Testis (tissue), 2 donors: ENCODE measurements at regions not wholly inside any gene's neighbourhood (a gene's known extent, or its start where the extent isn't known, plus 50 kb on each side); places are given as distances from the start of the nearest gene placed in this dataset.

Source experiments
- DNase-seq: peaks from one replicate; pipeline ENCODE4 v3.0.0-alpha.2; 2019
- H3K27ac ChIP-seq, 2 donors: fragments of 200-600 bp; sonication (generic); one replicate each; pipeline ENCODE4 v1.5.1; 2019
- H3K27me3 ChIP-seq: fragments of 200-600 bp; sonication (generic); one replicate; pipeline ENCODE4 v1.5.1; 2019
- H3K36me3 ChIP-seq: fragments of 200-600 bp; sonication (generic); one replicate; pipeline ENCODE4 v1.5.1; 2017; ENCODE audit warnings: low read depth; ENCODE audit errors: missing control alignments
- H3K4me1 ChIP-seq: fragments of 200-600 bp; sonication (generic); one replicate; pipeline ENCODE4 v1.5.1; 2019
- H3K4me3 ChIP-seq, 2 donors: fragments of 200-600 bp; sonication (generic); one replicate each; pipeline ENCODE4 v1.5.1; 2017 to 2019
- H3K9me3 ChIP-seq: fragments of 200-600 bp; sonication (generic); one replicate; pipeline ENCODE4 v1.5.1; 2017
- POLR2A ChIP-seq: fragments of 450-650 bp; IDR thresholded peaks from one replicate; pipeline ENCODE4 v1.6.1; 2017; ENCODE audit warnings: antibody characterized with exemption, mild to moderate bottlenecking, moderate library complexity
- WGBS, 2 donors: methylation state at CpG; one replicate each; pipeline ENCODE4 v1.1.5; 2018; 5-methylcytosine and 5-hydroxymethylcytosine counted together
- intact Hi-C: fragments of 100-400 bp; cut with DNase I; formaldehyde crosslinking; loops from one replicate; pipeline ENCODE4 v1.15.1; 2023; ENCODE audit warnings: low total_unique reads
- TF ChIP-seq, protein P1 (sequence below), 3 experiments: fragments of 450-650 bp in 2 of 3; fragments of 200-600 bp in 1 of 3; sonication (generic) in 1 of 3; IDR thresholded peaks; one replicate each; pipeline ENCODE4 v1.5.1; 2016 to 2019; ENCODE audit warnings: antibody characterized with exemption in 3 of 3, mild to moderate bottlenecking in 2 of 3, moderate library complexity in 1 of 3

- intact Hi-C loops: no loop called here
- no peaks in the 10 kb centered on the region for H3K27me3 ChIP-seq
- no peaks in the 10 kb centered on the region for H3K36me3 ChIP-seq
- no peak overlapping the region for H3K4me3 ChIP-seq
- no peaks in the 10 kb centered on the region for H3K9me3 ChIP-seq
- DNase-seq: no peak
- TF ChIP-seq, protein P1, sequence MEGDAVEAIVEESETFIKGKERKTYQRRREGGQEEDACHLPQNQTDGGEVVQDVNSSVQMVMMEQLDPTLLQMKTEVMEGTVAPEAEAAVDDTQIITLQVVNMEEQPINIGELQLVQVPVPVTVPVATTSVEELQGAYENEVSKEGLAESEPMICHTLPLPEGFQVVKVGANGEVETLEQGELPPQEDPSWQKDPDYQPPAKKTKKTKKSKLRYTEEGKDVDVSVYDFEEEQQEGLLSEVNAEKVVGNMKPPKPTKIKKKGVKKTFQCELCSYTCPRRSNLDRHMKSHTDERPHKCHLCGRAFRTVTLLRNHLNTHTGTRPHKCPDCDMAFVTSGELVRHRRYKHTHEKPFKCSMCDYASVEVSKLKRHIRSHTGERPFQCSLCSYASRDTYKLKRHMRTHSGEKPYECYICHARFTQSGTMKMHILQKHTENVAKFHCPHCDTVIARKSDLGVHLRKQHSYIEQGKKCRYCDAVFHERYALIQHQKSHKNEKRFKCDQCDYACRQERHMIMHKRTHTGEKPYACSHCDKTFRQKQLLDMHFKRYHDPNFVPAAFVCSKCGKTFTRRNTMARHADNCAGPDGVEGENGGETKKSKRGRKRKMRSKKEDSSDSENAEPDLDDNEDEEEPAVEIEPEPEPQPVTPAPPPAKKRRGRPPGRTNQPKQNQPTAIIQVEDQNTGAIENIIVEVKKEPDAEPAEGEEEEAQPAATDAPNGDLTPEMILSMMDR (IDR thresholded peaks at IDR 0.05): no peak
- TF ChIP-seq POLR2A: no peak
- H3K27ac ChIP-seq: no peak overlapping the region
- peaks cover 16% of the 10 kb centered on the region for H3K4me1 ChIP-seq
- WGBS, 2 donors: 85 to 89% methylated on average over 13 to 14 of the region's 14 CpGs
Observed at GRCh38 chr20:62552613-62553012, 76.8 kb upstream of the GATA5 start.

DNA sequence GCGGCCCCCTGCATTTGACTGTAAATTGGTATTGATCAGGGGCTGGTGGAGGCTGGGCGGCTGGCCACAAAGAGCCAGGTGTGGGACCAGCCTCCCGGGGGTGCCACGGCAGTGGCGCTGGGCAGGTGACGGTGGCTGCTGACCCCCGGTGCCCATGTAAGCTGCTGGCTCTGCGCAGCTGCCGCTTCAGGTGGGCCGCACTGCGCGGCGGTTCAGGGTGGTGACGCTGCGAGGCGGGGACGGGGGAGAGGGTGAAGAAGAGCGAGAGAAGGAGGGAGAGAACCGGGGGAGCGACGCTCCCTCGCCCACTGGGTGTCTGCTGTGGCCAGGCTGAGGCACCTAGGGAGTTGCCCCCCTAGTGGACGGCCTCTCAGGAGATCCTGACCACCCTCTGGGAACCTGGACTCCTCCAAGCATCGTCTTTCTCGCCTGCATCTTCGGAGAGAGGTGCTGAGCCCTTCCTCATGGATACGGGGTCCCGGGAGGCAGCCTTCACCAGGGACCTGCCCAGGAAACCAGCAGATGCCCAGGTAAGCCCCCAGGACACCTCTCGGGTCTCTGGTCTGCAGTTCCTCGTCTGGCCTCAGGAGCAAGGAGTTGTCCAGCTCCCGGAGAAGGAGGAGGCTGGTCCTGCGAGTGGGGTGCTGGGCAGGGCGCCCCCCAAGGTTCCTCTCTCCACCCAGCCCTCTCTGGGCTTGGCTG, 77.5 kb upstream of the GATA5 start:
- no peak for DNase-seq
- intact Hi-C loops: no loop called here
- 91 to 92% methylated on average over 32 to 33 of the region's 33 CpGs for WGBS, 2 donors
- Histone ChIP-seq H3K9me3 (no peaks in the 10 kb centered on the region), H3K27ac (no peak overlapping the region), H3K36me3 (no peaks in the 10 kb centered on the region), H3K27me3 (no peaks in the 10 kb centered on the region), H3K4me1 (peaks cover 16% of the 10 kb centered on the region), H3K4me3 (no peak overlapping the region)
- TF ChIP-seq, protein P1 (IDR thresholded peaks at IDR 0.05): no peak
- no peak for TF ChIP-seq POLR2A

- DNase-seq: no peak
- no peaks in the 10 kb centered on the region for H3K36me3 ChIP-seq
- peaks cover 16% of the 10 kb centered on the region for H3K4me1 ChIP-seq
- no peaks in the 10 kb centered on the region for H3K27me3 ChIP-seq
- TF ChIP-seq, protein P1 (IDR thresholded peaks at IDR 0.05): no peak
- no peak for TF ChIP-seq POLR2A
- 78 to 79% methylated on average over 7 of the region's 7 CpGs for WGBS, 2 donors
- intact Hi-C loops: no loop called here
- no peaks in the 10 kb centered on the region for H3K9me3 ChIP-seq
- no peak overlapping the region for H3K27ac ChIP-seq
- H3K4me3 ChIP-seq: no peak overlapping the region
Observed at GRCh38 chr20:62553838-62554161, 78.0 kb upstream of the GATA5 start.

- no peak overlapping the region for H3K27ac ChIP-seq
- TF ChIP-seq, protein P1 (IDR thresholded peaks at IDR 0.05): no peak
- TF ChIP-seq POLR2A: no peak
Observed at GRCh38 chr20:62554214-62554897, 78.6 kb upstream of the GATA5 start.

More at GRCh38 chr20:62554214-62554897, 78.6 kb upstream of the GATA5 start:
- Histone ChIP-seq H3K36me3 (no peaks in the 10 kb centered on the region), H3K4me3 (no peak overlapping the region), H3K27me3 (no peaks in the 10 kb centered on the region), H3K9me3 (no peaks in the 10 kb centered on the region), H3K4me1 (peaks cover 16% of the 10 kb centered on the region)
- DNase-seq: no peak
- WGBS, 2 donors: 62 to 64% methylated on average over 17 to 35 of the region's 35 CpGs
- intact Hi-C loops: no loop called here
